ENCODE measurements at regions not wholly inside any gene's neighbourhood (a gene's known extent, or its start where the extent isn't known, plus 50 kb on each side); places are given as distances from the start of the nearest gene placed in this dataset.

DNA sequence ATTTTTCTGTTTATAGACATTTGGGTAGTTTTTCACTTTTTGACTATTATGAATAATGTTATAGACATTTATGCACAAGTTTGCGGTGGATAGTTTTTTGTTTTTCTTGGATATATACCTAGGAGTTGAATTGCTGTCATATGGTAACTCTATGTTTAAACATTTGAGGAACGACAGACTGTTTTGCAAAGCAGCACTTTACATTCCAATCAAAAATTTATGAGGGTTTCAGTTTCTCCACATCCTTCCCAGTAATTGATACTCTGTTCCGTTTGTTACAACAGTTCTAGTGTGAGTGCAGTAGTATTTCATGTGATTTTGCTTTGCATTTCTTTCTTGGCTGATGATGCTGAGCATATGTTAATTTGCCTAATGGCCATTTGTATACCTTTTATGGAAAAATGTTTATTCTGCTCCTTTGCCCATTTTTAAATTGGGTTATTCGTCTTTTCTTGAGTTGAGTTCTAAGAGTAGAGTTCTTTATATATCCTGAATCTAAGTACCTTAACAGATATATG lies 617.3 kb upstream of the LRATD1 start:
- TF ChIP-seq, protein P1, sequence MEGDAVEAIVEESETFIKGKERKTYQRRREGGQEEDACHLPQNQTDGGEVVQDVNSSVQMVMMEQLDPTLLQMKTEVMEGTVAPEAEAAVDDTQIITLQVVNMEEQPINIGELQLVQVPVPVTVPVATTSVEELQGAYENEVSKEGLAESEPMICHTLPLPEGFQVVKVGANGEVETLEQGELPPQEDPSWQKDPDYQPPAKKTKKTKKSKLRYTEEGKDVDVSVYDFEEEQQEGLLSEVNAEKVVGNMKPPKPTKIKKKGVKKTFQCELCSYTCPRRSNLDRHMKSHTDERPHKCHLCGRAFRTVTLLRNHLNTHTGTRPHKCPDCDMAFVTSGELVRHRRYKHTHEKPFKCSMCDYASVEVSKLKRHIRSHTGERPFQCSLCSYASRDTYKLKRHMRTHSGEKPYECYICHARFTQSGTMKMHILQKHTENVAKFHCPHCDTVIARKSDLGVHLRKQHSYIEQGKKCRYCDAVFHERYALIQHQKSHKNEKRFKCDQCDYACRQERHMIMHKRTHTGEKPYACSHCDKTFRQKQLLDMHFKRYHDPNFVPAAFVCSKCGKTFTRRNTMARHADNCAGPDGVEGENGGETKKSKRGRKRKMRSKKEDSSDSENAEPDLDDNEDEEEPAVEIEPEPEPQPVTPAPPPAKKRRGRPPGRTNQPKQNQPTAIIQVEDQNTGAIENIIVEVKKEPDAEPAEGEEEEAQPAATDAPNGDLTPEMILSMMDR (IDR thresholded peaks at IDR 0.05; ENCODE audit: extremely low read depth in 1 of 2, insufficient read depth in 1 of 2, low read depth in 1 of 2, low read length in 2 of 2): no peak
- TF ChIP-seq JUN (IDR thresholded peaks at IDR 0.05; ENCODE audit: borderline replicate concordance, insufficient read depth, insufficient read length, low read depth) (no peak), EZH2 (IDR thresholded peaks at IDR 0.05; ENCODE audit: borderline replicate concordance, low read depth, low read length, severe bottlenecking) (no peak)

Data from endothelial cell of umbilical vein (primary cell).